Posterior vena cava (tissue), 2 donors: ENCODE measurements at regions not wholly inside any gene's neighbourhood (a gene's known extent, or its start where the extent isn't known, plus 50 kb on each side); places are given as distances from the start of the nearest gene placed in this dataset.

Source experiments
- DNase-seq: peaks from one replicate; pipeline ENCODE4 v3.0.0-alpha.2; 2020; ENCODE audit warnings: low spot score
- intact Hi-C, 2 donors: fragments of 100-400 bp; cut with DNase I; formaldehyde crosslinking; loops; one replicate each; pipeline versions ENCODE4 v1.14.1 to v1.14.2; 2022 to 2023
- donor health status: DM: yes; HTN: yes; CAD: no.
- donor health status: DM: yes; HTN: yes; CAD: no.

DNA sequence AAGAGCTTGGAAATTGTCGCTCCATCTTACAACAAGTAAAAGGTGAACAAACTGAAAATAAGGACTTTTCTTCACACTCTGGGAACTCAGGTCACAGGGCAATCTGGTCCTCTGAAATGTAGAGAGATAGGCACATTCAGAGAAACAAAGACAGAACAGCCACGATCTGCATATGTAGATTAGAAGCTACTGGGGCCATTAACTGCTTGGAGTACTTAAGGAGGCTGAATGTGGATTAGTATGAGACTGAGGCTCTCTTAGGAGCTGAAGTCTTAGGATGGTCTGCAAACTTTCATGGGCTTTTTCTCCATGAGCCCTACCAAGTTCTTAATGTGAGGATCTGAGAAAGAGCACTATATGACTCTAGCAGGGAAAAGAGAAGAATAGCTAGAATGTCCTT, 265.3 kb upstream of the NXPH2 start:
- no peak for DNase-seq
- intact Hi-C loops, result no loop called here

- no peak for DNase-seq
- intact Hi-C loops, result no loop called here
These were observed 253.9 kb upstream of the NXPH2 start for GRCh38 chr2:139034064-139034463.

DNA sequence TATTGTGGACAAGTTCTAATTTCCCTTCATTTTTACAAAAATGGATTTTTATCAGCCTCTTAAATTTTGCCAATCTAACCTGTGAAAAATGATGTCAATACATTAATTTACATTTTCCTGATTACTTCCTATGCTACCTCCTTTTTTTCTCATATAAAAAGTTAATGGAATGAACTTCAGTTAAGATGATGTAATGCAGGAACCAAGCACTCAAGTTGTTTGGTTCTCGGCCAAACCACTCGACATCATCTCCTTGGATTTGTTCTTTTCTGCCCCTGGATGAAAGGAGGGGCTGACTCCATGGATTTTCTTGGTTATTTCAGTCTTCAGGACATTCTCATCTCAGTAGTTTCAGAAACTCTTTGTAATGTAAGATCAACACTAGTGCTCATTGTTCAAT, 253.1 kb upstream of the NXPH2 start:
- DNase-seq, result no peak
- intact Hi-C loops, result no loop called here

GRCh38 chr2:139031722-139032121, 251.5 kb upstream of the NXPH2 start:
- intact Hi-C loops, result no loop called here
- no peak for DNase-seq

GRCh38 chr2:139020287-139020686, 240.1 kb upstream of the NXPH2 start:
- DNase-seq, result no peak
- intact Hi-C loops, result no loop called here

GRCh38 chr2:139018252-139018651, 238.1 kb upstream of the NXPH2 start:
- intact Hi-C loops, result no loop called here
- no peak for DNase-seq

GRCh38 chr2:139007130-139007529, 226.9 kb upstream of the NXPH2 start:
- no peak for DNase-seq
- intact Hi-C loops, result no loop called here

DNA sequence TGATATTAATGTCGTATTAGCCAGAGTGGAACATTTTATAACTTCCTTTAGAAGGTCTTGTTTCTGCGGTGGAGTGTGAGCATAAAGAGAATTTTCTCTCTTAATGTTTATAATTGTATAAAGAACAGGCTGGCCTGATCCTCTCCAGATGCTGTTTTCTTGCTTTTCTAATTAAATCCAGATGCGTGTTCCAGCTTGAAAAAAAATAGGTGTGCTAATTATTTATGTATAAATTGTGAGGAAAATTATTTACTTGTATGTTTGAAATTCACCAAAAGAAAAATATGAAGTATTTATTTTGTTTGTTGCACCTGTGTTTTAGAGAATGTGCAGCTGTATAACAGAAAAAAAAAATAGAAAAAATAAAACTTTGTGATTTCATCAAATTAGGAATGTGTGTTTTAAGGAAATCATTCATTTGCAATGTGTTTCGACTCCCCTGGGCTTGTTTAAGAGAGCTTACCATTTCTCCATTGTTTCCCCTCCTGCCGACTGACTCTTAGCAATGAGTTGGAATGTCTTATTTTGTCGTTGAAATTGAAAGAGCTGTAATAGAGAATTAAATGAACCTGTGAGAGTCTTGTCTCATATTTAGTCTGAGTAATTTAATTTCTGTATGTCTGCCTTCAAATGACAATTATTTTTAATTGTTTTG, 220.1 kb upstream of the NXPH2 start:
- intact Hi-C loops, result loop anchor here in 1 of 2 donors (5.0 kb wide), 1 partner anchor 378 kb away; no protein-coding TSS in a partner anchor

DNA sequence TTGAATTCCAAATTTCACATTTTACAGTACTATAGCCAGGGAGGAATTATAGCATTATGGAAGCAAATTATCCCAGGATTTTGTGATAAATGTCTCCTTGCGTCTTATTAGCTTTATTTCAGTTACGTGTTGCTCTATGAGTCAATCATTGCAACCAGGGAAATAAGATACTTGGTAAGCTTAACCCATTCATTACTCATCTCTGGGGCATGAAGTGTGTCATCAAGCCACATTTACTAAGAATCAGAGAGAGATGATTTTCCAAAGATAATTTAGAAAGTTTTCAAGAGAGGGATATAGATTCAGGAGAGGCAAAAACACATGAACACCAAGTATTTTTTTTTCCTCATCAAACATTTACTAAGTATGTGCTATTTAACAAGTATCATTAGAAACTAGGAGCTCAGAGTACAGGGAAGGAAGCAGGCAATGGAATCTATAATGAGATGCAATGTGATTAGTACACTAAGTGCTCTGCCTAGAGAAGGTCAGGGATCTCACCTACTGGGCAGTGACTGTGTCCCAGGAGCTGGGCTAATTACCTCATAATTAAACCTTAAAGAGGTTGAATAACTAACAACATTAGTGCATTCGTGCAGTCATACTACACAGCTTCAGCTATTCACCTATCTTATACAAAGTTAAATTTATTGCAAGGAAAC, 217.8 kb upstream of the NXPH2 start:
- intact Hi-C loops, result no loop called here
- no peak for DNase-seq

More for the DNA sequence above, 220.1 kb upstream of the NXPH2 start:
- DNase-seq, result no peak

- intact Hi-C loops, result no loop called here
- DNase-seq, result no peak
These were observed 217.2 kb upstream of the NXPH2 start for GRCh38 chr2:138997346-138997745.

DNA sequence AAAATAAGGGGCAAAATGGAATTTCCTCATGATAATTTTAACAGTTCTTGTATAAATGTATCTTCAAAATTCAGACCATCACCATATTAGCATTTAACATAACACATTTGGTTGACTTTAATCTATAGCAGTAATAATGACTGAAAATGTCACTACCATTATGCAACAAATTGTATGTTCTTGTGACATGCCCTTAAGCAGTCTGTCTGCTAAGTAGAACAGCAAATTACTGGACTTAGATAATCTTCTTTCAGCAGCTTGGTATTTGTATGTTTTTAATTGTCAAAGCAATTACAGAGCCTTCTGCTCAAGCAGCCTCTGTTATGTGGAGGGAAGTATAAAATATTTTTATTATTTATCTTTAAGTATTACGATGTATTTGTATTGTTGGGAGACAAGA, 214.3 kb upstream of the NXPH2 start:
- intact Hi-C loops, result no loop called here
- DNase-seq, result no peak

DNA sequence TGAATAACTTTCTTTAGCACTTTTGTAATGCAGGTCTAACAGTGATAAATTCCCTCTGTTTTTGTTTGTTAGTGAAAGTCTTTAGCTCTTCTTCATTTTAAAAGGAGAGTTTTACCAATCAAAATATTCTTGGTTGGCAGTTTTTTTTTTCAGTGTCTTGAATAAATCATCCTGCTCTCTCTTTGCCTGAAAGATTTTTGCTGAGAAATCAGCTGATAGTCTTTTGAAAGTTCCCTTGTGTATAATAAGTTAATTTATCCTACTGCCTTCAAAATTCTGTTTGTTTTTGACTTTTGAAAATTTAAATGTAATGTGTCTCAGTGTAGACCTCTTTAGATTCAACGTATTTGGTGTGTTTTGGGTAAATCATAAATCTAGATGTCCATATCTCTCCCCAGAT, 205.7 kb upstream of the NXPH2 start:
- intact Hi-C loops, result no loop called here
- no peak for DNase-seq

DNA sequence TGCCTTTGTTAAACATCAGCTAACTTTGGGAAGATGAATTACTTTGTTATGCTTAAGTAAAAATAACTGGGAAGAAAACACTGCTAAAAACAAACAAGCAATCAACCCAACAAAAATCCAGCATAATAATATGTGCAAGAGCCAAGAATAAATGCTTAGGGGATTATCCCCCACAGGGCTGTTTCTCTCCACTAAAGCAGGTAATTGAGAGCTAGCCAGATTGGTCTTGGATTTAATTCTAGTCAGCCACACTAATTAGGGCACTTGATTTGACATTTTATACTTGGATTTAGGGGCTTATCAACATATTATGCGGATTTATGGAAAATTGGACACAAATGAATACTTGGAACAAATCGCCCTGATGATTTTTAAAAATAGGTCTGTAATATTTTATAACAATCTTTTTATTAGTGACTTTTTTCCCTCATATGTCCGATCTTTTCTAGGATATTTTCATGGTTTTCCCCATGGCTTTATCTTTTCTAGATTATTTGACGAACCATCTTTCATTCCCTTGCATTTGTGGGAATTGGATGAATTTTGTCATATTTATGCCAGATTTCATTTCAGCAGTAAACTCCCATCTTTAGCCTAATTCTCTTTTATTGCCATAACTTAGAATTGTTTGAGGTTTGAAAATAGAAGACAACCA, 199.1 kb upstream of the NXPH2 start:
- no peak for DNase-seq
- intact Hi-C loops, result no loop called here

DNA sequence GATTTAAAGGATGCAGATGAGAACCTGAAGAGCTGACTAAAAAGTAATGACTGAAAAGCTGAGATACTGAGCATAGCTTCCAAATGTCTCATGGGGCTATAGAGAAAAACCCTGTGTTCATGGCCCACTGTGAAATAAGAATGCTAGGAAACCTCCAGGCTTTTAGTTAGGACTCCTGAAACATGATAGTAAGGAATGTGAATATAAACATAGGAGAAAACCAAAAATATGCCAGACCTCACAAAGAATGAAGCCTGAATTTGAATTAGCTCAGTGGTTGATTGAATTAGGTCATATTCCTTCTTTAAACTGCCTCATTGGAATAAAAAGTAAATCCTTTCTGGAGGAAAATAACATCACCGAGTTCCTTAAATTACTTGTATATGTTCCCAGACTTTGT, 194.5 kb upstream of the NXPH2 start:
- no peak for DNase-seq
- intact Hi-C loops, result no loop called here

DNA sequence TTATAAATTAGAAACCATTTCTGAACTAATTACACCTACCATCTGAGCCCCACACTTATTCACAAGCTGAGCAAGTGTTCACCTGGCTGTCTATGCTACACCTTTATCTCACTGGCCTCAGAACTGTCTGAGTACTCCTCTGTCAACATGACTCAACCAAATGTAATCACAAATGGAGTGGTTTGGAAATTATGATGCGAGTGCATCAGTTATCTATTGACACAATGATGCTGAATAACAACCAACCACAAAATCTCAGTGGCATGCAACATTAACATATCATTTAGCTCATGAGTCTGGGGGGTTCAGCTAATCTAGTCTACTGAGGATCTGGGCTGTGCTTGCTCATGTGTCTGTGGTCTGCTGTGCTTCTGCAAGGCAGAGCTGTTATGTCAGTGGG, 184.2 kb upstream of the NXPH2 start:
- DNase-seq, result no peak
- intact Hi-C loops, result no loop called here

DNA sequence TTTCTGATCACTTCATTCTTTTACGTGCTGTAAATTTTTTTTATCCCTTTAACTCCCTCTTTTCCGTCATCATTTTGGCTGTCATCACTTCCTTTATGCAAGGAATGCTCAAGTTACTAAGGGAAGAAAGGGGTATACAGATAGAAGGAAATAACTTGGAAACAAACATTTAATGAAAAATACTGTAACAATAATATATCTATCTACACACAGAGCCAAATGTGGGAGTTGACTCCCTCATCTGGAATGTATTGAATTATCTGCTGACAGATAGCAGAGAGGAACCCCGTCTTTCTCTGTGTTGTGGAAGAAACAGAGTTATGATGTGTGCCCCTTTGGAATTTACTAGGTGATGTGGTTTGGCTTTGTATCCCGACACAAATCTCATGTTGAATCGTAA, 182.5 kb upstream of the NXPH2 start:
- intact Hi-C loops, result no loop called here
- DNase-seq, result no peak

DNA sequence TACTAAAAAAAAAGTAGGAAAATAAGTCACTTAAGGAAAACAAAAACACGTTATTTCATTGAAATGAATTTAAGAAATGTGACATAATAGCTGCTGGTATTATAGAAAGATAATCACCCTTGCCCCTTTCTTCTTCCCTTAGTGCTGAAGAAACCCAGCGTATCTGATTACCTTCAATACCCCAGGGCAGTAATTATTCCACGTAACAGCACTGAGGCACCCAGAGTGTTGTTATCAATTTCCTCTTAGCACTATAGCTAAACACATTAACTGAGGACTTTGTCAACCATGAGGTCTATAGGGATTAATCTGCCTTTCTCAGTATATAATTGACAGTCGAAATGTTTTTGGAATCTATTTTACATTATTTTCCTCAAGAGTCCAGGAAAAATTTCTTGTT, 180.0 kb upstream of the NXPH2 start:
- intact Hi-C loops, result no loop called here
- no peak for DNase-seq

DNA sequence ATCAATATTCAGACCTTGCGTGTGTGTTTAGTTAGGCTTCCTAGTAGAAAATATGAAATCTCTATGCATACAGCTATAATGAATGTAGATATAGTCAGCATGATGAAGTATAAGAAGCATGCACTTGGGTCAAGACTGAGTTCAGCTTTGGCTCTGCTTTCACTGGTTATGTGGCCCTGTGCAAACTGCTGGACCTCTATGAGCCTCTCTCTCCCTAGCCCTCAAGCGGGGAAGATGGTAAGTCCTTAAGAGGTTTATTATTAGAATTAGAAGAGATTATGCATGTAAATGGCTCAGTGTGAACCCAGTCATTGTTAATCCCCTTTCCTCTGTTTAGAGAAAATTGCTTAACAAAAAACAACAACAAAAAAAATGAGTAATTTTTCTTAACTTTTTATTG, 178.8 kb upstream of the NXPH2 start:
- no peak for DNase-seq
- intact Hi-C loops, result no loop called here

DNA sequence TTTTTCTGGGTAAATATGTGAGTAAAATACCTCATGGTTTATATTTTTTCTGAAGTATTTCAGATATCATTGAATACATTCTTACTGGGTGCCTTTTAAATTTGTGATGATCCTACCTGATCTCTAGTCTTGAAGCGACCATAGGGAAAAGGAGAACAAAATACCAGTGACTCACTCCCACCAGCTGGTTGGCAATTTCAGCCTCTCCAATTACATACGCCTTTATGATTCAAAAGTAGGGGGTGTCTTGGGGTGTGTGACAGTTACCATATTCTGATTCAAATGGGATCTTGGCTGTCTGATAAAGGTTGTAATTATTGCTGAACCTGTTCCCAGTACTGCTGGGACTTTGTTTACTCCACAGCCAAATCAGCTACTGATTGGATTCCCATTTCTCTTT, 175.9 kb upstream of the NXPH2 start:
- DNase-seq, result no peak
- intact Hi-C loops, result no loop called here

DNA sequence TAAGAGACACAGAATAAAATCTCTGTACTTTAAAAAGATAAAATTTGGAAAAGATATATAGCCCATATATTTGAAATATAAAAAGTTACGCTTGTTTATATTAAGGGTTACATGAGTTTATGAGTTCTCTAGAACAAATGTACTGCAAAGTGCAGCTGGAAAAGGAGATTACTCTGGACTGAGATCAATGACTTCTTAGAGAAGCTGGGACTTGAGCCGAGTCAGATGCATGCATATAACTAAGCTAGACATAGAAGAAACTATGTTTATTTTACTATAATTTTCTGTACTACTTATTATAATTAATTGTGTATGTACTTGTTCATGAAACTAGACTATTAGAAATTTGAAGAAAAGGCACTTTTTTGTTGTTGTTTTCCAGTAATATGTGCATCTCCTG, 170.3 kb upstream of the NXPH2 start:
- intact Hi-C loops, result no loop called here
- DNase-seq, result no peak

DNA sequence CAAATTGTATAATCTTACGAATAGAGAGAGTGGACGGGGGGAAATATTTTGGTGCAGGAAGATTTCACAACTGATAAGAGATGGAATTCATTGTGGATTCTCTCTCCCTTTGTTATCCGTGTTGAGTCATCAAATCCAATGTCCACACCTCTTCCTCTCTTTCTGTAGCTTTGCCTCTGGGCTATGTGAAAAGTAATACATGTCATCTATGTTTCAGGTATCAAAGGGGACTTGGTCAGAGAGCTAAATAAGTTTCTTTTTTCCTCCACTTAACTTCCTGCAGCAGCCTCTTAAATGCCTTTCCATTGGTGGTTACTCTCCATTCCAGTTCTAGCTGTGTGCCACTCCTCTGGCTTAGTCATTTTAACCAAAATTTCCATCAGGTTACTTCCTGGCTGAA, 169.3 kb upstream of the NXPH2 start:
- DNase-seq, result no peak
- intact Hi-C loops, result no loop called here
